Calu3 (cell line): ENCODE measurements at regions not wholly inside any gene's neighbourhood (a gene's known extent, or its start where the extent isn't known, plus 50 kb on each side); places are given as distances from the start of the nearest gene placed in this dataset.
"Not testable (repeated sequence)": the region's sequence is repeated elsewhere in the genome, so short reads cannot be mapped to it uniquely, and the experiment has no call there.

Source experiments
- BruUV-seq: library from RNA; stranded (reverse); fragments of 400-500 nt; replicated peaks from 2 replicates; lab custom pipeline; 2021; lab: Mats Ljungman, UMichigan
- CTCF ChIA-PET: fragments of 300-600 bp; sonication (Branson Sonifier 250); formaldehyde crosslinking; loops from one replicate; lab custom pipeline; 2022; ENCODE audit warnings: antibody characterized with exemption; lab: Charles Lee
- DNase-seq: peaks from one replicate; pipeline ENCODE4 v3.0.0; 2022
- H3K27ac Mint-ChIP-seq: one replicate; pipeline ENCODE4 v1.8.0; 2022; ENCODE audit warnings: mixed read lengths; ENCODE audit not compliant: unreplicated experiment
- H3K27me3 Mint-ChIP-seq: one replicate; pipeline ENCODE4 v1.8.0; 2022; ENCODE audit warnings: mixed read lengths; ENCODE audit not compliant: unreplicated experiment
- H3K36me3 Mint-ChIP-seq: one replicate; pipeline ENCODE4 v1.8.0; 2022; ENCODE audit warnings: mild to moderate bottlenecking, moderate library complexity, mixed read lengths; ENCODE audit not compliant: insufficient read depth, unreplicated experiment
- H3K4me1 Mint-ChIP-seq: one replicate; pipeline ENCODE4 v1.8.0; 2022; ENCODE audit warnings: mild to moderate bottlenecking, low read depth, mixed read lengths; ENCODE audit not compliant: unreplicated experiment
- H3K4me3 Mint-ChIP-seq: one replicate; pipeline ENCODE4 v1.8.0; 2022; ENCODE audit warnings: mild to moderate bottlenecking, low read depth, moderate library complexity, mixed read lengths; ENCODE audit not compliant: unreplicated experiment
- H3K9me3 Mint-ChIP-seq: one replicate; pipeline ENCODE4 v1.8.0; 2022; ENCODE audit warnings: low read depth, mixed read lengths; ENCODE audit not compliant: unreplicated experiment
- CTCF ChIP-seq: fragments of 200-600 bp; IDR thresholded peaks from one replicate; pipeline ENCODE4 v1.8.0; 2022; ENCODE audit warnings: antibody characterized with exemption; ENCODE audit not compliant: unreplicated experiment
- intact Hi-C: fragments of 100-400 bp; cut with micrococcal nuclease; formaldehyde crosslinking; loops from one replicate; pipeline ENCODE4 v1.10.0; 2022; ENCODE audit not compliant: unreplicated experiment

GRCh38 chrX:110519906-110520452 is 161.3 kb downstream of the RTL9 start:
- no TSS peak for BruUV-seq
- intact Hi-C loops: no loop called here
- H3K27ac Mint-ChIP-seq: no peak overlapping the region
- CTCF ChIA-PET: no interaction called here
- peaks cover 8% of the 10 kb centered on the region for H3K4me1 Mint-ChIP-seq
- H3K36me3 Mint-ChIP-seq: no peaks in the 10 kb centered on the region
- no peak for TF ChIP-seq CTCF
- H3K27me3 Mint-ChIP-seq: no peaks in the 10 kb centered on the region
- H3K4me3 Mint-ChIP-seq: no peak overlapping the region
- no peaks in the 10 kb centered on the region for H3K9me3 Mint-ChIP-seq
- no peak for DNase-seq

- H3K4me3 Mint-ChIP-seq, H3K36me3 Mint-ChIP-seq, H3K27me3 Mint-ChIP-seq, H3K27ac Mint-ChIP-seq, H3K4me1 Mint-ChIP-seq, CTCF ChIA-PET, BruUV-seq, intact Hi-C loops, DNase-seq, H3K9me3 Mint-ChIP-seq: not testable (repeated sequence)
Observed at GRCh38 chrX:110520652-110521051, 162.0 kb downstream of the RTL9 start.

- TF ChIP-seq CTCF: no peak
- Mint-ChIP-seq H3K4me3 (no peak overlapping the region), H3K36me3 (no peaks in the 10 kb centered on the region), H3K9me3 (no peaks in the 10 kb centered on the region), H3K27ac (no peak overlapping the region), H3K4me1 (no peaks in the 10 kb centered on the region), H3K27me3 (no peaks in the 10 kb centered on the region)
- no TSS peak for BruUV-seq
- CTCF ChIA-PET: no interaction called here
- intact Hi-C loops: no loop called here
- no peak for DNase-seq
Observed at GRCh38 chrX:110531873-110532580, 173.4 kb downstream of the RTL9 start.

GRCh38 chrX:110532581-110532931 is 173.9 kb downstream of the RTL9 start:
- BruUV-seq: no TSS peak
- Mint-ChIP-seq H3K27me3 (no peaks in the 10 kb centered on the region), H3K4me3 (no peak overlapping the region), H3K36me3 (no peaks in the 10 kb centered on the region), H3K4me1 (no peaks in the 10 kb centered on the region), H3K27ac (no peak overlapping the region), H3K9me3 (no peaks in the 10 kb centered on the region)
- intact Hi-C loops: no loop called here
- DNase-seq: no peak
- no peak for TF ChIP-seq CTCF
- CTCF ChIA-PET: no interaction called here

GRCh38 chrX:110536816-110537215 is 178.2 kb downstream of the RTL9 start:
- DNase-seq: no peak
- H3K27me3 Mint-ChIP-seq: no peaks in the 10 kb centered on the region

More at GRCh38 chrX:110536816-110537215, 178.2 kb downstream of the RTL9 start:
- Mint-ChIP-seq H3K36me3 (no peaks in the 10 kb centered on the region), H3K27ac (no peak overlapping the region), H3K9me3 (no peaks in the 10 kb centered on the region), H3K4me1 (no peaks in the 10 kb centered on the region), H3K4me3 (no peak overlapping the region)
- intact Hi-C loops: no loop called here
- BruUV-seq: no TSS peak
- no peak for TF ChIP-seq CTCF
- CTCF ChIA-PET: no interaction called here
